ENCODE measurements at regions not wholly inside any gene's neighbourhood (a gene's known extent, or its start where the extent isn't known, plus 50 kb on each side); places are given as distances from the start of the nearest gene placed in this dataset.
"Not testable (repeated sequence)": the region's sequence is repeated elsewhere in the genome, so short reads cannot be mapped to it uniquely, and the experiment has no call there.

DNA sequence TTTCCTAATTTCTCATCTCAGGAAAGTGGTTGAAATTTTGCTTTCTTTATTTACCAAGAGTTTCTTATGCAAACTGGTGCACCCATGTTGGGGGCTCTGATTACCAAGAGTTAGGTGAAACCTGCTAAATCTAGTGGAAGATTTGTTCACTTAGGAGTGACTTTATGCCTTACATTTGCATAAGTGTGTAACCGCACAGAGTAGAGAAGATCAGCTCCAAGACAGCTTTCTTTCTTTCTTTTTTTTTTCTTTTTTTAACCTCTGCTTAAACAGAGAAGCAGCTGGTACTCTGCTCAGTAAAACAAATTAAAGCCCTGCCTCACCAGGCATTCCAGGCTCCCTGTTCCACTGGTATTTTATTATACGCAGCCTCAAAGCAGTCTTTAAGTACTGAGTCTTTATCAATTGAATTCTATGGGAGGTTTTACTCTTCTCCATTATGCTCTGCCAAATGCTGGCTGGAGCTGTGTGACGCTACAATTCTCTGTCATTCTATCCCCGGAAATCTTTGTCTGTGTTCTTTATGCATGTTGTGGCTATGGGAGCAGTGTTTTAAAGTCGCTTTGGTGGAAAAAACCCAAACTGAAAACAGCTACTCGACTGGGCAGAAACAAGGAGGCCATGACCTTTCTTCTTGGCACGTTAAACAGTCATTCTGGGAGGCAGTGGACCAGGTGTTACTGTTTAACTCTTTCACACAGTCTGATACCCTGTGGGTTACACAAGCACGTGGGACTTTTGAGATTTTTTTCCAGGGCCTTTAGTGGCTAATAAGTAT is 55.2 kb upstream of the GBE1 start (continued):
- TF ChIP-seq HDAC6 (IDR thresholded peaks at IDR 0.05; ENCODE audit: low read depth, low read length) (no peak), EWSR1 (IDR thresholded peaks at IDR 0.05; ENCODE audit: borderline replicate concordance, low read depth, partially characterized antibody) (no peak), RBM14 (IDR thresholded peaks at IDR 0.05; ENCODE audit: borderline replicate concordance, insufficient read depth, low read depth, low read length) (no peak), ZNF586 (CRISPR knock-in tag; conservative IDR thresholded peaks at IDR 0.05) (no peak), SETDB1 (IDR thresholded peaks at IDR 0.05; ENCODE audit: low read length) (no peak), HDAC3 (IDR thresholded peaks at IDR 0.05; ENCODE audit: borderline replicate concordance, partially characterized antibody) (no peak), LARP7 (IDR thresholded peaks at IDR 0.05) (no peak)
- TF ChIP-seq, protein P1, sequence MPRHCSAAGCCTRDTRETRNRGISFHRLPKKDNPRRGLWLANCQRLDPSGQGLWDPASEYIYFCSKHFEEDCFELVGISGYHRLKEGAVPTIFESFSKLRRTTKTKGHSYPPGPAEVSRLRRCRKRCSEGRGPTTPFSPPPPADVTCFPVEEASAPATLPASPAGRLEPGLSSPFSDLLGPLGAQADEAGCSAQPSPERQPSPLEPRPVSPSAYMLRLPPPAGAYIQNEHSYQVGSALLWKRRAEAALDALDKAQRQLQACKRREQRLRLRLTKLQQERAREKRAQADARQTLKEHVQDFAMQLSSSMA (CRISPR knock-in tag; IDR thresholded peaks at IDR 0.05) = no peak
- TF ChIP-seq, protein P2, sequence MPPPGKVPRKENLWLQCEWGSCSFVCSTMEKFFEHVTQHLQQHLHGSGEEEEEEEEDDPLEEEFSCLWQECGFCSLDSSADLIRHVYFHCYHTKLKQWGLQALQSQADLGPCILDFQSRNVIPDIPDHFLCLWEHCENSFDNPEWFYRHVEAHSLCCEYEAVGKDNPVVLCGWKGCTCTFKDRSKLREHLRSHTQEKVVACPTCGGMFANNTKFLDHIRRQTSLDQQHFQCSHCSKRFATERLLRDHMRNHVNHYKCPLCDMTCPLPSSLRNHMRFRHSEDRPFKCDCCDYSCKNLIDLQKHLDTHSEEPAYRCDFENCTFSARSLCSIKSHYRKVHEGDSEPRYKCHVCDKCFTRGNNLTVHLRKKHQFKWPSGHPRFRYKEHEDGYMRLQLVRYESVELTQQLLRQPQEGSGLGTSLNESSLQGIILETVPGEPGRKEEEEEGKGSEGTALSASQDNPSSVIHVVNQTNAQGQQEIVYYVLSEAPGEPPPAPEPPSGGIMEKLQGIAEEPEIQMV (tag; conservative IDR thresholded peaks at IDR 0.05; ENCODE audit: low read depth) = no peak

DNA sequence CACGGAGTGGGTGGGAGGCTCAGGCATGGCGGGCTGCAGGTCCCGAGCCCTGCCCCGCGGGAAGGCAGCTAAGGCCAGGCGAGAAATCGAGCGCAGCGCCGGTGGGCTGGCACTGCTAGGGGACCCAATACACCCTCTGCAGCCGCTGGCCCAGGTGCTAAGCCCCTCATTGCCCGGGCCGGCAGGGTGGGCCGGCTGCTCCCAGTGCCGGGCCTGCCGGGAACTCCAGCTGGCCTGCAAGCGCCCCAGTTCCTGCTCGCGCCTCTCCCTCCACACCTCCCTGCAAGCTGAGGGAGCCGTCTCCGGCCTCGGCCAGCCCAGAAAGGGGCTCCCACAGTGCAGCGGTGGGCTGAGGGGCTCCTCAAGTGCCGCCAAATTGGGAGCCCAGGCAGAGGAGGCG is 50.7 kb upstream of the GBE1 start:
- H4K20me1 ChIP-seq (replicated peaks; ENCODE audit: control insufficient read depth, insufficient read depth, low read length); H3K4me2 ChIP-seq (ENCODE audit: insufficient read depth, low read length); H3K9ac ChIP-seq (ENCODE audit: insufficient read depth in 1 of 2, low read depth in 2 of 2, low read length in 2 of 2); H3K36me3 ChIP-seq (ENCODE audit: control insufficient read depth, insufficient read depth, low read length); H3K27ac ChIP-seq (ENCODE audit: extremely low read depth, low read depth, low read length); H3K4me1 ChIP-seq (replicated peaks in 1 of 2; ENCODE audit: control insufficient read depth in 2 of 2, insufficient read depth in 2 of 2, low read length in 2 of 2); H2AFZ ChIP-seq (ENCODE audit: low read depth, low read length); intact Hi-C loops (cut with micrococcal nuclease); H3K27me3 ChIP-seq (ENCODE audit: control insufficient read depth in 2 of 2, insufficient read depth in 2 of 2, low read length in 2 of 2); FAIRE-seq; H3K9me1 ChIP-seq (ENCODE audit: control insufficient read depth, insufficient read depth, low read length); ATAC-seq; DNase-seq (ENCODE audit: extremely low read depth in 1 of 4, low spot score in 3 of 4); H3K4me3 ChIP-seq; in situ Hi-C loops (cut with MboI); BruUV-seq (replicated peaks); H3K9me3 ChIP-seq (replicated peaks; ENCODE audit: control insufficient read depth, insufficient read depth, low read depth, low read length); H3K79me2 ChIP-seq (ENCODE audit: control insufficient read depth, insufficient read depth, low read length); POLR2A ChIA-PET; CTCF ChIA-PET (ENCODE audit: low intra/inter-chr PET ratio): not testable (repeated sequence)
- WGBS (ENCODE audit: insufficient coverage, low coverage, missing lambda C conversion rate) = 46% methylated on average over 9 of the region's 25 CpGs
